ENCODE measurements at regions not wholly inside any gene's neighbourhood (a gene's known extent, or its start where the extent isn't known, plus 50 kb on each side); places are given as distances from the start of the nearest gene placed in this dataset.

DNA sequence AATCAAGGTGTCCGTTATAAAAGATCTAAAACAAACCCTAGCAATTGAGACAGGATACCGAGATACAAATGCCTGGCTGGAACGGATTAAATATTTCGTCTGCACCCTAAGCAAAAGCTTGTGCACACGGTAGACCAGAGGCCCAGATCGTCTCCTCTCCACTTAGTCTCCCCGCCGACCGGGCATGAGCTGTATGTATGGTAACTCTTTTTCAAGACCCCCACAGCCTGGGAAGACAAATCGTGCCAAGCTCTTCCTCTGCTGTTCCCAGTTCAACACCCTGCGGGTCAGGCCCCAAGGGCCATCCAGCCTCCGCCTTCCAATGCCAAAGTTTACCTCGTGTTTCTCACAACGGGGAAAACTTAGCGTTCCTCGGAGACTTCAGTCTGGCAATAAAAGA, 285.7 kb upstream of the GALNT17 start:
- no peak for DNase-seq (ENCODE audit: extremely low read depth, low read depth)

DNA sequence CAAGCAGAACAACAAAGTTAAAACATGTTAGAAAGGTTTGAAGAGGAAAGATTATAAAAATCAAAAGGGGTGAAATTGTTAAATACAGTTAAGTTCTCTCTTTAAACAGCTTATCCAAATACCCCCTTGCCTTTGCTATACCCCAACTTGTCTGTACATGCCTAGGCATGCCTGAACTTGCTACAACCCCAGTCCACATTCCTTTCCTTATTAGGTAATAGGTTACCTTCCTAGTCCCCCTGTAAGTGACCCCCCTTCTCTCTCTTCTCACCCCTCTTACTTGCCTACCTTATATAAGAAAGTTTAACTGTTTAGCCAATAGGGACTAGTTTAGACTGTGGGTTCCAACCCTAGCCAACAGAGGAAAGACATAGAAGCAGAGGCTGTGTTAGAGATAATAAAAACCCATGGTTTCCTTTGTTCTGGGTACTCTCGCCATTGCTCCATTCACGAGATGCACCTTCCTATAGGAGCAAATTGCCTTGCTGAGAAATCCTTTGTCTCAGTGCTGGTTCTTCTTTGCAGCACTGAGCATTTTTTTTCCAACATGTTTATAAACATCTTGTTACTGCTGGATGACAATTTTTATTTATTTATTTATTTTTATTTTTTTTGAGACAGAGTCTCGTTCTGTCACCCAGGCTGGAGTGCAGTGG, 282.2 kb upstream of the GALNT17 start:
- DNase-seq (ENCODE audit: extremely low read depth, low read depth): no peak

DNA sequence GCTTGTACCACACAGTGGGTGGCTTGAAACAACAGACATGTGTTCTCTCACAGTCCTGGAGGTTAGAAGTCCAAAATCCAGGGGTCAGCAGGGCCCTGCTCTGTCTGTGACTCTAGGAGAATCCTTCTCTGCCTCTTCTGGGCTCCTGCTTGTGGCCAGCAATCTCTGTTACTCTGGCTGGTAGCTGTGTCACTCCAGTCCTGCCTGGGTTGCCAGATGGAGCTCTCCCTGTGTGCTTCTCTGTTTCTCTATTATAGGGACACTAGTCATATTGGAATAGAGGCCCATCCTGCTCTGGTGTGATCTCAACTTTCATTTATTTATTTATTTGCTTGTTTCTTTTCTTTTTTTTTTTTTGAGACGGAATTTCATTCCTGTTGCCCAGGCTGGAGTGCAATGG, 276.6 kb upstream of the GALNT17 start:
- no peak for DNase-seq (ENCODE audit: extremely low read depth, low read depth)

DNA sequence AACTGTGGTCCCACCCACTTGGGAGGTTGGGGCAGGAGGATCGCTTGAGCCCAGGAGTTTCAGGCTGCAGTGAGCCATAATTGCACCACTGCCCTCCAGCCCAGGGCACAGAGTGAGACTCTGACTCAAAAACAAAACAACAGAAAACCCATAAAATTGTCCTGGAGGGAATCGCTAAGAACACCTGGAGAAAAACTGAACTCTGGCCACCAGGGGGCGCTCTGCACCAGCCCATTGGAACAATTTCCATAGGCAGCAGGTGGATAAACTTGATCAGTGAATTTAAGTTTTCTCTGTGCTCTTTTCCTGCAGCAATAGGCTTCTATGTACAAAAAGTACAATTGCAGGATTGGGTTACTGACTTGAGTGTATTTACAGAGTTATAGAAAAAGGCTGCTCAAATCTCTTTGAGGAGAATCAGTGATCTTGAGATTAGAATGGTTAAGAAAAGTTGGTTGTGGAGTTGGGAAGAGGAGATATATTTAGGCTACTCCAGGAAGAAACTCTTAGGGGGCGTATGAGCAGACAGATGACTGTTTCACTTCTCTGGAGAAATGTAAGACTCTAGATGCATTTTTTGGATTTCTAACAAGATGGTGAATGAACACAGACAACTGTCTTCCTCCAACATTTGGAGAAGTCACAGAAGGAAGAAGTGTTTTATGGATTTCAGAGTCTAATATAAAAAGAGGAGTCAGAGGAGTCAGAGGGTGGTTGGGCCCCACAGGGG, 274.9 kb upstream of the GALNT17 start:
- DNase-seq (ENCODE audit: extremely low read depth, low read depth): peak; percentile 59

DNA sequence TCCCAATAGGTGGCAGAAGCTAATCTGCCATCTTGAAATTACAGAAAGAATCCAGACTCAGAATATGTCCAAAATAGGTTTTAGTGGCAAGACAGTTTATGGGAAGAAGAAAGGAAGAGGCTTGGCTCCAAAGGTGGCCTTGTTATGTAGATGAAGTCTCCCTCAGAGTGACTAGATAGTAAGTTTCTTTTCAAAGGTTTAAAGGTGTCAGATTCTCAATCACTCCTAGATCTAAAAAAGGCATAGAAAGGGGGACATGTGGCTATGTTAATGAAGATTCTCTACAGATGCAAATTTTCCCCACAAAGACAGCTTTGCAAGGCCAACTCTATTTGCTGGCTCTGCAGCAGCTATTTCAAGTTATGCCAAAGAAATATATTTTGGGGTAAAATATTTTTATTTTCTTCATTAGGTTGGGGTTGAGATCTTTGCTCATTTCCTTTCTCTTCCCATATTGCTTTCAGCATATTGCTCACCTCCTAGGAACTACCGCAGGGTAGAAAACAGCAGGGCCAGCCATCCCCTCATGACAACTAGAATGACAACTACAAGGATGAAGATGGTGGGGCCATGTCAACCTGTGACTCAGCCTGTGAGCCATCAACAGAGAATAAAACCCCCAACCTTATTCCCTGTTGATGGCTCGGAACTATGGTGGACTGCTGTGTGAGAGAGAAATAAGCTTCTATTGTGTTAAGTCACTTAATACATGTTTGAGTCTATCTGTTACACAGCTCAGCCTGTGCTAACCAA, 274.0 kb upstream of the GALNT17 start:
- DNase-seq (ENCODE audit: extremely low read depth, low read depth): no peak

DNA sequence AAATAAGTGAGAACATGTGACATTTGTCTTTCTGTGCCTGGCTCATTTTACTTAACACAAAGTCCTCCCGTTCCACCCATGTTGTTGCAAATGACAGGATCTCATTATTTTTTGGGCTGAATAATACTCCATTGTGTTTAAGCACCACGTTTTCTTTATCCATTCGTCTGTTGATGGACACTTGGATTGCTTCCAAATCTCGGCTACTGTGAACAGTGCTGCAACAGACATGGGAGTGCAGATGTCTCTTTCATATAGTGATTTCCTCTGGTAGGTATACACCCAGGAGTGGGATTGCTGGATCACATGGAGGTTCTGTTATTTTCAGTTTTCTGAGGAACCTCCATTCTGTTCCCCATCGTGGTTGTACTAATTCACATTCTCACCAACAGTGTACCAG, 264.4 kb upstream of the GALNT17 start:
- DNase-seq (ENCODE audit: extremely low read depth, low read depth): no peak

DNA sequence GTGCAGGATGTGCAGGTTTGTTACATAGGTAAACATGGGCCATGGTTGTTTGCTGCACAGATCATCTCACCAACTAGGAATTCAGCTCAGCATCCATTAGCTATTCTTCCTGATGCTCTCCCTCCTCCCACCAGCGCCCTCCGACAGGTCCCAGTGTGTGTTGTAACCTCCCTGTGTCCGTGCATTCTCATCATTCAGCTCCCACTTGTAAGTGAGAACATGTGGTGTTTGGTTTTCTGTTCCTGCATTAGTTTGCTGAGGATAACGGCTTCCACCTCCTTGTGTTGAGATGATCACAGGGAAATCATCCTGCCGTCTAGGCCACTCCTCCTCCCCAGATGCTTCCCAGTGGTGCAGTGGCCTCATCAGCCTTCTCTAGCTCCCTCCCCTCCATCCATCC, 261.6 kb upstream of the GALNT17 start:
- DNase-seq (ENCODE audit: extremely low read depth, low read depth): no peak

DNA sequence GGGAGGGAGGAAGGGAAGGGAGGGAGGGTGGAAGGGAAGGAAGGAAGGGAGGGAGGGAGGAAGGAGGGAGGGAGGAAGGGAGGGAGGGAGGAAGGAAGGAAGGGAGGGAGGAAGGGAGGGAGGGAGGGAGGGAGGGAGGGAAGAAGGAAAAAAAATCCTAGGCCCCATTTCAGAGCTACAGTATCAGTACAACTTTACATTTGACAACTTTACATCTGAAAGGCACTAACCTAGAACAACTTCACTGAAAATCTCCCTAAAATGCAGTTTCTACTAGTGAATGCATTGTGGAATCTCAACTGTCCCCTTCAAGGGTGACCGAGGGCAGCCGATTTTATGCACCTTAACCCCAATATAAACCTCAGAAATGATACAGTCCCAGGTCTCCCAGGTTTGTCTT, 259.8 kb upstream of the GALNT17 start:
- no peak for DNase-seq (ENCODE audit: extremely low read depth, low read depth)

DNA sequence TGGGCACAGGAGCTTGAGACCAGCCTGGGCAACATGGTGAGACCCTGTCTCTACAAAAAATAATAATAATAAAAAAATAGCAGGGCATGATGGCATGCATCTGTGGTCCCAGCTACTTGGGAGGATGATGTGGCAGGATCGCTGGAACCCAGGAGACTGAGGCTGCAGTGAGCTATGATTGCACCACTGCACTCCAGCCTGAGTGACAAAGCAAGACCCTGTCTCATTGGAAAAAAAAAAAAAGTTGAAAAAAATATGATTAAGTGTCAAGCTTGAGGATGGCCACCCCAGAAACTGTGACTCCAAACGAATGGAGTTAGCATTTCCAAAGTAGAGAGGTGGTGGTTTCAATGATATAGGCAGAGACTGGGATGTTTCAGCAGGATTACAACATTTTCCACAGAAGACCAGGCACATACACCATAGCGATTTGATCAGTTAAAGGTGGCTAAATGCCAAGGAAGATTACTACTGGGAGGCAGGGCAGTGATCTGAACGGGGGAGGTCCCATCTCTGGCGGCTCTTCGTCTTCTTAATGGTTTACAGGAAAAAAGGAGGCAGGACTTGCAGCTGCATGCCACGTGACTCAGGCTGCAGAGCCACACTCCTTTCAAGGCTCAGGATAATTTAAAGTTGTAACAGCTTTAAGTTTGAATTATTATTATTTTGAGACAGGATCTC, 250.6 kb upstream of the GALNT17 start:
- DNase-seq (ENCODE audit: extremely low read depth, low read depth): no peak

DNA sequence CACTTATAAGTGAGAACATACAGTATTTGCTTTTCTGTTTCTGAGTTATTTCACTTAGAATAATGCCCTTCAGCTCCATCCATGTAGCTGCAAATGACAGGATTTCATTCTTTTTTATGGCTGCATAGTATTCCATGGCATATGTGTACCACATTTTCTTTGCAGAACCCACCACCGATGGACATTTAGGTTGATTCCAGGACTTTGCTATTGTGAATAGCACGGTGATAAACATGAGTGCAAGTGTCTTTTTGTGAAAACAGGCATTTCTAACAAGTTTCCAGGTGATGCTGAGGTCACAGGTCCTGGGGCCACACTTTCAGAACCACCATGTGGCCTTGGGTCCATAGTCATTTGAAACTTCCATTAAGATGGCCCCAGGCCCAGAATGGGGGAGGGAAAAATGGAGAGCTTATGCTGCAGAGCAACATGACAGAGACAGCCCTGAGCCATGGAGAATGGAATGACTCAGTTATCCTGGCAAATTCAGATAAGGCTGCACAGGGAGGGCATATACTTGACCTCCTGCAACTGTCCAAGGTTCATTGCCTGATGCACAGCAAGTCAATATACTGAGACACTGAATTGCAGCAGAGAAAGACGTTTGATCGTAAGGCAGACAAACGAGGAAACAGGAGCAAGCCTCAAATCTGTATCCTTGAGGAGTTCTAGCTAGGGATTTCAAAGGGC, 248.0 kb upstream of the GALNT17 start:
- no peak for DNase-seq (ENCODE audit: extremely low read depth, low read depth)

DNA sequence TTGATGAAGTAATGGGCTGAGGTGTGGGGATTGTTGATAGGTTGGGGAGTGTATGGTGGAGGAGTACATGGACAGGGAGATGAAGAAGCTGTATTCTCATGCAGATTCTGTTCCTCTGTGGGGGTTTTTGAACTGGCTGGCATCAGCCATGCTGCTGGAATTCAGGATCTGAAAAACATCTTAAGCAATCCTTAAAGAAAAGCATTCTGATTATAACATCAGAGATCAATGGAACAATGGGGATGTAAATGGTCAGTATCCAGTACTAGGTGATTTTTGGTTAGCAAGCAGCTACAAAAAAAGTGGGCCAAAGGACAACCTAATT, 247.5 kb upstream of the GALNT17 start:
- DNase-seq (ENCODE audit: extremely low read depth, low read depth): no peak

DNA sequence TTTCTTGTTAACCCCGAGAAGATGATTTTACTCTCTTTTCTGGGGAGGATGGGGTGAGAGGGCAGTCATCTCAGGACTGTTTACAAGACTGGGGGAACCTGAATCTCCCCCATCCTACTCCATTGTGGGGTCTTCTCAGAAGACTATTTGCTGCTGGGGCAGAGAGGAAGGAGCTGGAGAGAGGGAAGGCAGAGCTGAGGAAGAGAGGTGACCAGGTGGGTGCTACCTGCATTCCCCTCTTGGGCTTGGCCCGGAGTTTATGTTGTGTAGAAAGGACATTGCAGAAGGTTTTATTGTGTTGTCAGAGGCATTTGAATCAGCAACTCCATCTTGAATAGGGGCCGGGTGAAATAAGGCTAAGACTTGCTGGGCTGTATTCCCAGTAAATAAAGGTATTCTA, 247.1 kb upstream of the GALNT17 start:
- DNase-seq (ENCODE audit: extremely low read depth, low read depth): no peak

DNA sequence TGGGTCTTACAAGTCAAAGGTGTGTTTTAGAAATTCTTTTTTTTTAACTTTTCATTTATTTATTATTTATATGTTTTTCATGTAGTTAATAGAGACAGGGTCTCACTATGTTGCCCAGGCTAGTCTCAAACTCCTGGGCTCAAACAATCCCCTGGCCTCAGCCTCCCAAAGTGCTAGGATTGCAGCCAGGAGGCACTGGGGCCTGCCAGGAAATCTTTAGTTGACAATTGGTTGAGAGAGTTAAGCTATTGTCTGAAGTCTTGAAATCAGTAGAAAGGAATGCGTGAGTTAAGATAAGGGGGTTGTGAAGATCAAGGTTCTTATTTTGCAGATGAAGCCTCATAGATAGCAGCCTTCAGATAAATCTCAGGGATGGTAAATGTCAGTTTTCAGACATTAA, 245.4 kb upstream of the GALNT17 start:
- DNase-seq (ENCODE audit: extremely low read depth, low read depth): no peak

DNA sequence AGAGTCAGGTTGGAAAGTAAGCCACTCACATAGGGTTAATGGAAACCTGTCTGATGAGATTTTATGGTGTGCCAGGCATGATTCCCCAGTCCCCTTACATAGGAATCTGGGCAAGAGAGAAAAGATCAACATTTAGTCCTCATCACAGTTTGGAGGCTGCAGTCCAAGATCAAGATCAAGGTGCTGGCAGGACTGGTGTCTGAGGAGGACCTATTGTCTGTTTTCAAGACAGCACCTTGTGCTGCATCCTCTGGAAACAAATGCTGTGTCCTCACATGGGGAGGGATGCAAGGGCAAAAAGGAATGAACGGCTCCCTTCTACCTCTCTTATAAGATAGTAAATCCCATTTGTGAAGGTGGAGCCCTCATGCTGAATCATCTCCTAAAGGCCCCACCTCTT, 244.8 kb upstream of the GALNT17 start:
- DNase-seq (ENCODE audit: extremely low read depth, low read depth): no peak

DNA sequence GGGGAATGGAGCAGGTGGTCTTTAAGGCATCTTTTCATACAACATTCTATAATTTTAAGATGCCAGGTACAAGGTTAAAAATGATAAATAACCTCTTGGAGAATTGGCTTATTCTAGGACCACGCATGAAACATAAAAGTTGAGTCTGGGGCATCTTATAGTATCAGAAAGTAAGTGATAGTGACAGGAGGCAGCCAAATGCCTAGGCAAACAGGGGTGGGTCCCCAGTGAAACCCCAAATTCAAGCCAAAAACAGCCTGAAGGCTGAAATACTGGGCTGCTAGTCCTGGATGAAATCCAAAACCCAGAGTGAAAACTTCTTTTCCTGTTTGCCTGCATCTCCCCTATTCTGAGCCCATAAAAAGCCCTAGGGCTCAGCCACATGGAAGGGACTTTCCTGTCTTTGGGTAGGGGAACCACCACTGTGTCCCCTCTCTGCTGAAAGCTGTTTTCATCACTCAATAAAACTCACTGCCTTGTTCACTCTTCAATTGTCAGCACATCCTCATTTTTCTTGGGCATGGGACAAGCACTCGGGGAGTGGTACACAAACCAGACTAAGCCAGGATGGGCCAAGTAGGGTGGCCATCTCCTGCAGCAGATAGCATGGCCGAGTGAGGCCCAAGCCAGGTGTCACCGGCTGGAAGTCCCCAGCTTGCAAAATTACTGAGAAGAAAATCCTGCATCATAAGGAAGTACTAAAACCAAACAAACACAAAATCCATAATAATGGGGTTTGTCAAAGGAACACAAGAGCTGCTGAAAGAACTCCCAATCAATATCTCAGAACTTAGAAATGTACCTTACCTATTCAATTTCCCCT, 241.6 kb upstream of the GALNT17 start:
- DNase-seq (ENCODE audit: extremely low read depth, low read depth): no peak

DNA sequence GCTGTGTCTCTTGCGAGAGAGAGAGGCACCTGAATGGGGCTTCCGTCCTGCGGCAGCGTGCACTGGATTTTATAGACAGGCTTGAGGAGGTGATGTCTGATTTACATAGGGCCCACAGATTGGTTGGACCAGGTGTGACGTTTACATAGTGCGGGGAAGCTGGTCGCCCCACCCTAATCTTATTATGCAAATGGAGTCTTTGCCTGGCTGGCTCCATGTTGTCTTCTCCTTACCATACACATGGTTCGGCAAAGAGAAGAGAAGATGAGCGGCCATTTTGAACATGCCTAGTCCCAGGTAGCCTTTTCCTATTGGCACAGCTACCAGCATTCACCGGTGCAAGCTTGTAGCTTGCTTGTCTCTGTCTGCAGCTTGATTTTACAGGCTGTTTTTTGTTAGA, 238.5 kb upstream of the GALNT17 start:
- DNase-seq (ENCODE audit: extremely low read depth, low read depth): no peak

DNA sequence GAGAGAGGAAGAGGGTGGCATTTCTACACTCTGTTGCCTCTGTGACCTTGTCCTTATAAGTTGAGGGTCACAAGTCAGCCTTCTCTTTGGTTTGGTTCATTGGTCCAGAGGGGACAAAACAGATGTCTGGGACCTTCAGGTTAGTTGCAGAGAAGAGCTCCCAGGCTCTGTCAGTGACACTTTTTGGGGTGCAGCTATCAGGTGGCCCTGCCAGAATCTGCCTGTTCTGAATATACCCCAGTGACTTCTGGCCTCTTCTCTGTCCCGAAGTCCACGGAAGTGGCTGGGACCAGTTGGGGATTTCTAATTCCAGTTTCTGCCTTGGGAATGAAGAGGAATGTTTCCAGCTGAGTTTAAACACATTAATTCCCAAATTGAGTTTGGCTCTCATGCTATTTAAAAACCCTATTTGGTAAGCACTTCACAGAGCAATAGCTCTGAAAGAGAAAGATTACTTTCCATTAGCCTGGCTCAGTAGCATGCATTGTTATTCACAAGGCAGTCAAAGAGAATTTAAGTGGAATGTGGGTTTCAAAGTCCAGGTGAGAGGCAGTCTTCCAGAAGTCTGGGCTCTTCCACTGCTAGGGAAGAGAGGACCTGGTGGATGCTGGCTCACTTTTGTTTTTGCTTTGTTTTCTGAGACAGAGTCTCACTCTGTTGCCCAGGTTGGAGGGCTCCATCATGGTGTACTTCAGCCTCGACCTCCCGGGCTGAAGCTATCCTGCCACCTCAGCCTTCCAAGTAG, 237.8 kb upstream of the GALNT17 start:
- DNase-seq (ENCODE audit: extremely low read depth, low read depth): no peak

DNA sequence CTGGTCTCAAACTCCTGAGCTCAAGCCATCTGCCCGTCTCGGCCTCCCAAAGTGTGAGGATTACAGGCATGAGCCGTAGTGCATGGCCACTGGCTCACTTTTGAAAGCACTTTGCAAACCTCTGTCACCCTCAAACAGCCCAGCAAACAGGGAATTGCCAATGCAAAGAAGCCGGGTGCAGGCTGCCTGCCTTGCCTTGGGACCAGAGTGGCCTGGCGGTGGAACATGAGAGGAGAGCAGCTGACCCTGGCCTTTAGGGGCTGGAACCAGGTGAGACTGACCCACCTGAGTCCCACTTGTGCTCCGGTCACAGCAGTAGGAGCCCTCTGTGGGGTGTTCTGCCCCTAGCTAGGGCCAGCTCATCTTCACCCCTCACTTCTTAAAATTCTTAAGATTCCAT, 237.1 kb upstream of the GALNT17 start:
- no peak for DNase-seq (ENCODE audit: extremely low read depth, low read depth)
